ENCODE measurements at regions not wholly inside any gene's neighbourhood (a gene's known extent, or its start where the extent isn't known, plus 50 kb on each side); places are given as distances from the start of the nearest gene placed in this dataset.

- Histone ChIP-seq H3K27me3 (ENCODE audit: control insufficient read depth in 2 of 2, insufficient read depth in 2 of 2, low read length in 2 of 2) (peaks cover 4 to 14% of the 10 kb centered on the region in 2 experiments; a peak in 3 of 5 replicates), H3K36me3 (ENCODE audit: control insufficient read depth, insufficient read depth, low read length) (no peaks in the 10 kb centered on the region), H3K9me3 (replicated peaks; ENCODE audit: control insufficient read depth, insufficient read depth, low read depth, low read length) (no peaks in the 10 kb centered on the region), H3K27ac (ENCODE audit: extremely low read depth, low read depth, low read length) (no peak overlapping the region), H3K4me1 (replicated peaks in 1 of 2; ENCODE audit: control insufficient read depth in 2 of 2, insufficient read depth in 2 of 2, low read length in 2 of 2) (no peaks in the 10 kb centered on the region), H3K4me3 (no peak overlapping the region), H3K9ac (ENCODE audit: insufficient read depth in 1 of 2, low read depth in 2 of 2, low read length in 2 of 2) (no peak overlapping the region), H2AFZ (ENCODE audit: low read depth, low read length) (no peak overlapping the region), H3K9me1 (ENCODE audit: control insufficient read depth, insufficient read depth, low read length) (no peaks in the 10 kb centered on the region), H4K20me1 (replicated peaks; ENCODE audit: control insufficient read depth, insufficient read depth, low read length) (no peaks in the 10 kb centered on the region), H3K79me2 (ENCODE audit: control insufficient read depth, insufficient read depth, low read length) (no peaks in the 10 kb centered on the region), H3K4me2 (ENCODE audit: insufficient read depth, low read length) (no peak overlapping the region)
- ATAC-seq: no peak
- ChIA-PET POLR2A (interaction anchor here (1.1 kb wide), 1 partner anchor 10 kb away, joined by 3 read pairs; no protein-coding TSS in a partner anchor), CTCF (ENCODE audit: low intra/inter-chr PET ratio) (no interaction called here)
- whole genome bisulfite sequencing (ENCODE audit: insufficient coverage, low coverage, missing lambda C conversion rate): 5% methylated on average over 10 of the region's 10 CpGs
- FAIRE-seq: no peak
- TF ChIP-seq RFX1 (IDR thresholded peaks at IDR 0.05) (peak; percentile 23; the same call in 1 of the 2 replicates), PKNOX1 (IDR thresholded peaks at IDR 0.05) (no peak)
- in situ Hi-C loops (cut with MboI): no loop called here
- intact Hi-C loops (cut with micrococcal nuclease): no loop called here
- BruUV-seq (replicated peaks): no TSS peak
- no peak for DNase-seq (ENCODE audit: extremely low read depth in 1 of 4, low spot score in 3 of 4)
Measured at GRCh38 chr5:56669534-56670483, 145.5 kb upstream of the MAP3K1 start.

- in situ Hi-C loops (cut with MboI): no loop called here
- H3K79me2 ChIP-seq (ENCODE audit: control insufficient read depth, insufficient read depth, low read length): no peaks in the 10 kb centered on the region
- H3K9ac ChIP-seq (ENCODE audit: insufficient read depth in 1 of 2, low read depth in 2 of 2, low read length in 2 of 2): no peak overlapping the region
- no peaks in the 10 kb centered on the region for H3K36me3 ChIP-seq (ENCODE audit: control insufficient read depth, insufficient read depth, low read length)
- DNase-seq (ENCODE audit: extremely low read depth in 1 of 4, low spot score in 3 of 4) (no peak), ATAC-seq (no peak), FAIRE-seq (no peak)
- BruUV-seq (replicated peaks): no TSS peak
- H3K4me1 ChIP-seq (replicated peaks in 1 of 2; ENCODE audit: control insufficient read depth in 2 of 2, insufficient read depth in 2 of 2, low read length in 2 of 2): no peaks in the 10 kb centered on the region
- no peaks in the 10 kb centered on the region for H3K9me3 ChIP-seq (replicated peaks; ENCODE audit: control insufficient read depth, insufficient read depth, low read depth, low read length)
- no peak overlapping the region for H3K27ac ChIP-seq (ENCODE audit: extremely low read depth, low read depth, low read length)
- intact Hi-C loops (cut with micrococcal nuclease): no loop called here
- no peak overlapping the region for H2AFZ ChIP-seq (ENCODE audit: low read depth, low read length)
- CTCF ChIA-PET (ENCODE audit: low intra/inter-chr PET ratio): no interaction called here
- no peaks in the 10 kb centered on the region for H3K9me1 ChIP-seq (ENCODE audit: control insufficient read depth, insufficient read depth, low read length)
- peaks cover 4 to 14% of the 10 kb centered on the region in 2 experiments; a peak in 3 of 5 replicates for H3K27me3 ChIP-seq (ENCODE audit: control insufficient read depth in 2 of 2, insufficient read depth in 2 of 2, low read length in 2 of 2)
- no peak overlapping the region for H3K4me2 ChIP-seq (ENCODE audit: insufficient read depth, low read length)
- WGBS (ENCODE audit: insufficient coverage, low coverage, missing lambda C conversion rate): 3% methylated on average over 5 of the region's 5 CpGs
- no peak overlapping the region for H3K4me3 ChIP-seq
- POLR2A ChIA-PET: interaction anchor here (0.7 to 1.1 kb wide), 2 partner anchors 9 to 15 kb away, joined by 3 read pairs; no protein-coding TSS in a partner anchor
- H4K20me1 ChIP-seq (replicated peaks; ENCODE audit: control insufficient read depth, insufficient read depth, low read length): no peaks in the 10 kb centered on the region
- TF ChIP-seq RNF219 (CRISPR knock-in tag; IDR thresholded peaks at IDR 0.05): no peak
- TF ChIP-seq MXI1 (IDR thresholded peaks at IDR 0.05; ENCODE audit: low read depth, low read length): no peak
- TF ChIP-seq CGGBP1 (CRISPR knock-in tag; IDR thresholded peaks at IDR 0.05): no peak
- TF ChIP-seq FOS (IDR thresholded peaks at IDR 0.05; ENCODE audit: extremely low read depth, insufficient read length): no peak
- TF ChIP-seq ZNF696 (CRISPR knock-in tag; conservative IDR thresholded peaks at IDR 0.05): no peak
- no peak for TF ChIP-seq PTRF (tag; IDR thresholded peaks at IDR 0.05)
- no peak for TF ChIP-seq FOXA3 (CRISPR knock-in tag; conservative IDR thresholded peaks at IDR 0.05 in 1 of 2, IDR thresholded peaks at IDR 0.05 in 1 of 2)
Measured at GRCh38 chr5:56668996-56669395, 146.4 kb upstream of the MAP3K1 start.

Data from K562 (cell line).